ENCODE measurements at regions not wholly inside any gene's neighbourhood (a gene's known extent, or its start where the extent isn't known, plus 50 kb on each side); places are given as distances from the start of the nearest gene placed in this dataset.

DNA sequence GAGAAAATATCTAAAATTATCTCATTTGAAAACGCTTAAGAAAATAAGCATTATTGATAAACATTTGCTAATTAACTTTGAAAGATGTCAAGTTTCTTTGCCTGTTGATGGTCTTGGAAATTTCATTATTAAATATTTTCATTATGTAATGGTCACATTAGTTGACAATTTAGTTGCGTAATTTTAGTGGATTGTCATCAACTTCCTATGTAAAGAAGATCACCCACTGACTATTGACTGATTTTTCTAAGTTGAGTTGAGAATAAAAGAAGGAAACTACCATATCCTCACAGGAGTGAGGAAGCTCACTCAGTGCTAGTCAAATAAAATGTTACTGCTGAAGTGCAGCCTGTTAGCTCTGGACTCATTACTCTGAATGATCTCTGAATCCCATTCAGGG, 79.9 kb upstream of the LY86 start:
- TF ChIP-seq GLIS3 (CRISPR knock-in tag; IDR thresholded peaks at IDR 0.05): no peak
- TF ChIP-seq, protein P1, sequence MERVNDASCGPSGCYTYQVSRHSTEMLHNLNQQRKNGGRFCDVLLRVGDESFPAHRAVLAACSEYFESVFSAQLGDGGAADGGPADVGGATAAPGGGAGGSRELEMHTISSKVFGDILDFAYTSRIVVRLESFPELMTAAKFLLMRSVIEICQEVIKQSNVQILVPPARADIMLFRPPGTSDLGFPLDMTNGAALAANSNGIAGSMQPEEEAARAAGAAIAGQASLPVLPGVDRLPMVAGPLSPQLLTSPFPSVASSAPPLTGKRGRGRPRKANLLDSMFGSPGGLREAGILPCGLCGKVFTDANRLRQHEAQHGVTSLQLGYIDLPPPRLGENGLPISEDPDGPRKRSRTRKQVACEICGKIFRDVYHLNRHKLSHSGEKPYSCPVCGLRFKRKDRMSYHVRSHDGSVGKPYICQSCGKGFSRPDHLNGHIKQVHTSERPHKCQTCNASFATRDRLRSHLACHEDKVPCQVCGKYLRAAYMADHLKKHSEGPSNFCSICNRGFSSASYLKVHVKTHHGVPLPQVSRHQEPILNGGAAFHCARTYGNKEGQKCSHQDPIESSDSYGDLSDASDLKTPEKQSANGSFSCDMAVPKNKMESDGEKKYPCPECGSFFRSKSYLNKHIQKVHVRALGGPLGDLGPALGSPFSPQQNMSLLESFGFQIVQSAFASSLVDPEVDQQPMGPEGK (CRISPR knock-in tag; IDR thresholded peaks at IDR 0.05; ENCODE audit: borderline replicate concordance): no peak
